GM12878 (cell line): ENCODE measurements at regions not wholly inside any gene's neighbourhood (a gene's known extent, or its start where the extent isn't known, plus 50 kb on each side); places are given as distances from the start of the nearest gene placed in this dataset.

ENCODE experiments used
- ATAC-seq: fragments of 200-7000 bp; cut with Tn5 transposase; 3 replicates; pipeline ENCODE4 v1.9.1; 2020; ENCODE audit warnings: mild to moderate bottlenecking, moderate library complexity
- BruUV-seq: library from RNA; stranded (reverse); fragments of 400-500 nt; replicated peaks from 2 replicates; lab custom pipeline; 2021; lab: Mats Ljungman, UMichigan
- CTCF ChIA-PET: fragments of 300-600 bp; sonication (Branson Sonifier 250); formaldehyde crosslinking; extraction: SDS; loops from one replicate; lab custom pipeline; 2021; ENCODE audit warnings: inconsistent platforms; lab: Yijun Ruan, JAX
- POLR2A ChIA-PET: fragments of 350-600 bp; formaldehyde crosslinking; extraction: SDS; loops from one replicate; lab custom pipeline; 2021; ENCODE audit warnings: inconsistent platforms; lab: Charles Lee
- RAD21 ChIA-PET: fragments of 300-600 bp; sonication (Branson Sonifier 250); formaldehyde crosslinking; loops from one replicate; lab custom pipeline; 2023; ENCODE audit warnings: antibody characterized with exemption; ENCODE audit not compliant: unreplicated experiment; lab: Charles Lee
- SMC1A ChIA-PET: fragments of 300-600 bp; sonication (Branson Sonifier 250); formaldehyde crosslinking; loops from one replicate; lab custom pipeline; 2023; ENCODE audit not compliant: unreplicated experiment, uncharacterized antibody; lab: Charles Lee
- DNase-seq: peaks from one replicate; pipeline ENCODE4 v3.0.0-alpha.2; 2011; ENCODE audit warnings: low read depth, low spot score
- FAIRE-seq: peaks from 3 replicates; lab custom pipeline; 2011; peaks lifted over from hg19 to GRCh38; lab: Jason Lieb, UNC
- H2AFZ ChIP-seq: 2 replicates; pipeline ENCODE4 v1.6.0; 2011; ENCODE audit warnings: low read depth, low read length, control low read depth; ENCODE audit not compliant: control insufficient read depth
- H3K27ac ChIP-seq: 2 replicates; pipeline ENCODE4 v1.5.1; 2011; ENCODE audit warnings: control low read depth; ENCODE audit not compliant: control insufficient read depth, insufficient read depth
- H3K27me3 ChIP-seq, 2 experiments: replicated peaks in 1 of 2; 2 replicates each; pipeline versions ENCODE4 v1.6.0 to v1.6.1; 2011; ENCODE audit warnings: low read length in 1 of 2; ENCODE audit not compliant: control insufficient read depth in 2 of 2, insufficient read depth in 2 of 2
- H3K36me3 ChIP-seq, 2 experiments: 2 replicates each; pipeline ENCODE4 v1.5.1; 2011; ENCODE audit warnings: low read length in 1 of 2; ENCODE audit not compliant: control insufficient read depth in 2 of 2, insufficient read depth in 2 of 2
- H3K4me1 ChIP-seq: 2 replicates; pipeline ENCODE4 v1.6.1; 2011; ENCODE audit warnings: mild to moderate bottlenecking, low read length, moderate library complexity, mixed read lengths; ENCODE audit not compliant: control insufficient read depth, insufficient read depth
- H3K4me2 ChIP-seq: 2 replicates; pipeline ENCODE4 v1.6.0; 2011; ENCODE audit warnings: control low read depth; ENCODE audit not compliant: control insufficient read depth, insufficient read depth
- H3K4me3 ChIP-seq: fragments of 200-600 bp; sonication (generic); 2 replicates; pipeline ENCODE4 v1.5.1; 2016
- H3K79me2 ChIP-seq: 2 replicates; pipeline ENCODE4 v1.6.0; 2011; ENCODE audit warnings: low read length; ENCODE audit not compliant: control insufficient read depth, insufficient read depth
- H3K9ac ChIP-seq: 2 replicates; pipeline ENCODE4 v1.8.0; 2011; ENCODE audit warnings: low read length, control low read depth, mixed read lengths; ENCODE audit not compliant: control insufficient read depth, insufficient read depth
- H3K9me3 ChIP-seq: replicated peaks from 3 replicates; pipeline ENCODE4 v1.5.1; 2011; ENCODE audit warnings: mild to moderate bottlenecking, low read length; ENCODE audit not compliant: control insufficient read depth, insufficient read depth
- H4K20me1 ChIP-seq: 2 replicates; pipeline ENCODE4 v1.6.0; 2011; ENCODE audit not compliant: control insufficient read depth, insufficient read depth
- ASH2L ChIP-seq: fragments of 300-600, 200-600 bp; sonication (generic); IDR thresholded peaks from 2 replicates; pipeline ENCODE4 v1.6.1; 2017; ENCODE audit warnings: low read depth, mild to moderate bottlenecking, borderline replicate concordance
- BACH1 ChIP-seq: fragments of 450-650 bp; IDR thresholded peaks from 2 replicates; pipeline ENCODE4 v1.6.1; 2017; ENCODE audit warnings: mild to moderate bottlenecking, borderline replicate concordance
- BHLHE40 ChIP-seq, 2 experiments: fragments of 450-650 bp in 1 of 2; IDR thresholded peaks; 2 replicates each; pipeline ENCODE4 v1.6.1; 2011 to 2017; ENCODE audit warnings: low read depth in 2 of 2, borderline replicate concordance in 1 of 2, improper control_type of control experiment in 1 of 2, low read length in 1 of 2, mild to moderate bottlenecking in 1 of 2
- CBFB ChIP-seq: IDR thresholded peaks from 2 replicates; pipeline ENCODE4 v1.6.1; 2016; ENCODE audit warnings: antibody characterized with exemption, low read depth
- GATAD2B ChIP-seq: fragments of 450-650 bp; conservative IDR thresholded peaks from 2 replicates; pipeline ENCODE4 v1.6.1; 2017; ENCODE audit warnings: low read depth, mild to moderate bottlenecking, moderate library complexity
- IRF5 ChIP-seq: fragments of 450-650 bp; IDR thresholded peaks from 2 replicates; pipeline ENCODE4 v1.6.1; 2017; ENCODE audit warnings: borderline replicate concordance
- MXI1 ChIP-seq: fragments of 150-350 bp; IDR thresholded peaks from 2 replicates; pipeline ENCODE4 v1.6.1; 2011; ENCODE audit warnings: low read depth, mild to moderate bottlenecking, inconsistent platforms, low read length, improper control_type of control experiment
- POU2F2 ChIP-seq: IDR thresholded peaks from 3 replicates; pipeline ENCODE4 v1.6.1; 2011; ENCODE audit warnings: low read depth, mild to moderate bottlenecking, low read length, borderline replicate concordance
- RAD51 ChIP-seq: fragments of 450-650 bp; IDR thresholded peaks from 2 replicates; pipeline ENCODE4 v1.6.1; 2016; ENCODE audit warnings: moderate library complexity, mild to moderate bottlenecking, inconsistent platforms
- RELA ChIP-seq: fragments of 450-650 bp; IDR thresholded peaks from 2 replicates; pipeline ENCODE4 v1.8.0; 2014; ENCODE audit warnings: borderline replicate concordance; ENCODE audit not compliant: partially characterized antibody
- RFX5 ChIP-seq: IDR thresholded peaks from 2 replicates; pipeline ENCODE4 v1.6.1; 2011; ENCODE audit warnings: low read depth, low read length, improper control_type of control experiment
- SMAD5 ChIP-seq: IDR thresholded peaks from 2 replicates; pipeline ENCODE4 v1.6.1; 2016; ENCODE audit warnings: antibody characterized with exemption, low read depth
- SPI1 ChIP-seq: IDR thresholded peaks from 2 replicates; pipeline ENCODE4 v1.6.1; 2011; ENCODE audit warnings: low read depth, mild to moderate bottlenecking, low read length, moderate library complexity, borderline replicate concordance; ENCODE audit not compliant: insufficient read depth
- SUZ12 ChIP-seq: fragments of 200-600 bp; sonication (generic); IDR thresholded peaks from one replicate; pipeline ENCODE4 v1.6.1; 2018; ENCODE audit warnings: antibody characterized with exemption, mild to moderate bottlenecking; ENCODE audit not compliant: unreplicated experiment
- ZNF622 ChIP-seq: fragments of 450-650 bp; IDR thresholded peaks from 2 replicates; pipeline ENCODE4 v1.6.1; 2017; ENCODE audit warnings: mild to moderate bottlenecking, inconsistent platforms
- in situ Hi-C: fragments of 300-500 bp; cut with MboI; formaldehyde crosslinking; loops from 9 replicates; pipeline ENCODE4 v1.14.3; 2018; ENCODE audit warnings: mixed read lengths
- intact Hi-C: fragments of 100-400 bp; cut with micrococcal nuclease; formaldehyde crosslinking; loops from one replicate; pipeline ENCODE4 v1.14.2; 2022; ENCODE audit not compliant: unreplicated experiment
- TF ChIP-seq, protein P1 (sequence below): fragments of 450-650 bp; IDR thresholded peaks from 2 replicates; pipeline ENCODE4 v1.6.1; 2017; ENCODE audit warnings: mild to moderate bottlenecking, low read depth, inconsistent platforms; ENCODE audit not compliant: poor library complexity, severe bottlenecking
- TF ChIP-seq, protein P2 (sequence below): fragments of 450-650 bp; IDR thresholded peaks from 2 replicates; pipeline ENCODE4 v1.6.1; 2017; ENCODE audit warnings: low read depth, mild to moderate bottlenecking, moderate library complexity

DNA sequence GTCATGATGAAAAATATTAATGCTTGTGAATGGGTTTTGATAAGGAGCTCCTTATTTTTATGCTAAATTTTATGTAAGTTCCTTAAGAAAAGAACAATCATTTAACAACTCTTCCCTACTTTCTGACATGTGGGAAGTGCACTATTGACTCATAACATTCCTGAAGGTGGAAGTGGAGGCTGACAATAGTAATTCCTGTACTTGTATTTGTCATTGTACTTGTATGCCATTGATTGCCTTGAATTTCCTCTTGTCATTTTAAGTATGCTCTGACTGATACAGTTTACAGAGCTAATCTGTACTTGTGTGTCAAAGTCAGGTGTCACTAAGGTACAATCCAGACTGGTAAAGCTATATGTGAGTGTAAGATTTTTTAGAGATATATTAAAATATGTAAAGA, 440.0 kb downstream of the SLC16A7 start:
- intact Hi-C loops (no loop called here), in situ Hi-C loops (no loop called here)
- ChIA-PET RAD21 (no interaction called here), POLR2A (no interaction called here), SMC1A (no interaction called here), CTCF (no interaction called here)
- Histone ChIP-seq H3K9me3 (no peaks in the 10 kb centered on the region; the same call in 2 of the 3 replicates), H2AFZ (no peak overlapping the region), H3K9ac (no peak overlapping the region), H3K79me2 (no peaks in the 10 kb centered on the region), H3K36me3 (no peaks in the 10 kb centered on the region), H3K4me1 (no peaks in the 10 kb centered on the region), H3K27me3 (no peaks in the 10 kb centered on the region), H3K27ac (no peak overlapping the region), H4K20me1 (no peaks in the 10 kb centered on the region), H3K4me3 (no peak overlapping the region), H3K4me2 (no peak overlapping the region)
- TF ChIP-seq IRF5, result no peak
- TF ChIP-seq, protein P1, sequence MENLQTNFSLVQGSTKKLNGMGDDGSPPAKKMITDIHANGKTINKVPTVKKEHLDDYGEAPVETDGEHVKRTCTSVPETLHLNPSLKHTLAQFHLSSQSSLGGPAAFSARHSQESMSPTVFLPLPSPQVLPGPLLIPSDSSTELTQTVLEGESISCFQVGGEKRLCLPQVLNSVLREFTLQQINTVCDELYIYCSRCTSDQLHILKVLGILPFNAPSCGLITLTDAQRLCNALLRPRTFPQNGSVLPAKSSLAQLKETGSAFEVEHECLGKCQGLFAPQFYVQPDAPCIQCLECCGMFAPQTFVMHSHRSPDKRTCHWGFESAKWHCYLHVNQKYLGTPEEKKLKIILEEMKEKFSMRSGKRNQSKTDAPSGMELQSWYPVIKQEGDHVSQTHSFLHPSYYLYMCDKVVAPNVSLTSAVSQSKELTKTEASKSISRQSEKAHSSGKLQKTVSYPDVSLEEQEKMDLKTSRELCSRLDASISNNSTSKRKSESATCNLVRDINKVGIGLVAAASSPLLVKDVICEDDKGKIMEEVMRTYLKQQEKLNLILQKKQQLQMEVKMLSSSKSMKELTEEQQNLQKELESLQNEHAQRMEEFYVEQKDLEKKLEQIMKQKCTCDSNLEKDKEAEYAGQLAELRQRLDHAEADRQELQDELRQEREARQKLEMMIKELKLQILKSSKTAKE, result no peak
- TF ChIP-seq RELA, result no peak
- TF ChIP-seq SMAD5, result no peak
- TF ChIP-seq GATAD2B, result no peak
- no peak for TF ChIP-seq ZNF622
- no peak for TF ChIP-seq RAD51
- no peak for TF ChIP-seq ASH2L
- no peak for TF ChIP-seq CBFB
- no peak for TF ChIP-seq MXI1
- TF ChIP-seq BHLHE40 (IDR thresholded peaks at IDR 0.05; ENCODE audit: borderline replicate concordance in 1 of 2, low read depth in 2 of 2, low read length in 1 of 2), result no peak
- no peak for TF ChIP-seq SPI1
- TF ChIP-seq BACH1, result no peak
- TF ChIP-seq POU2F2, result no peak
- TF ChIP-seq RFX5, result no peak
- no peak for TF ChIP-seq SUZ12
- TF ChIP-seq, protein P2, sequence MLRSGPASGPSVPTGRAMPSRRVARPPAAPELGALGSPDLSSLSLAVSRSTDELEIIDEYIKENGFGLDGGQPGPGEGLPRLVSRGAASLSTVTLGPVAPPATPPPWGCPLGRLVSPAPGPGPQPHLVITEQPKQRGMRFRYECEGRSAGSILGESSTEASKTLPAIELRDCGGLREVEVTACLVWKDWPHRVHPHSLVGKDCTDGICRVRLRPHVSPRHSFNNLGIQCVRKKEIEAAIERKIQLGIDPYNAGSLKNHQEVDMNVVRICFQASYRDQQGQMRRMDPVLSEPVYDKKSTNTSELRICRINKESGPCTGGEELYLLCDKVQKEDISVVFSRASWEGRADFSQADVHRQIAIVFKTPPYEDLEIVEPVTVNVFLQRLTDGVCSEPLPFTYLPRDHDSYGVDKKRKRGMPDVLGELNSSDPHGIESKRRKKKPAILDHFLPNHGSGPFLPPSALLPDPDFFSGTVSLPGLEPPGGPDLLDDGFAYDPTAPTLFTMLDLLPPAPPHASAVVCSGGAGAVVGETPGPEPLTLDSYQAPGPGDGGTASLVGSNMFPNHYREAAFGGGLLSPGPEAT, result no peak
- FAIRE-seq, result no peak
- ATAC-seq, result no peak
- no peak for DNase-seq
- BruUV-seq, result no TSS peak
